ENCODE measurements at regions not wholly inside any gene's neighbourhood (a gene's known extent, or its start where the extent isn't known, plus 50 kb on each side); places are given as distances from the start of the nearest gene placed in this dataset.

GRCh38 chr12:59500335-59500734 is 95.5 kb upstream of the SLC16A7 start:
- peaks cover 3% of the 10 kb centered on the region; the same call in 1 of the 3 replicates for H3K9me3 ChIP-seq
- ChIA-PET CTCF (no interaction called here), POLR2A (no interaction called here)
- WGBS (ENCODE audit: missing lambda C conversion rate), result 69% methylated on average over 1 of the region's 1 CpG
- no peak overlapping the region for H3K27ac ChIP-seq
- DNase-seq (ENCODE audit: low read depth in 1 of 2, low spot score in 1 of 2) (no peak), ATAC-seq (no peak), FAIRE-seq (no peak)
- H3K4me3 ChIP-seq, result no peak overlapping the region
- no peaks in the 10 kb centered on the region for H3K4me1 ChIP-seq
- TF ChIP-seq HDAC2 (IDR thresholded peaks at IDR 0.05) (no peak), E2F6 (IDR thresholded peaks at IDR 0.05; ENCODE audit: borderline replicate concordance, low read depth) (no peak), CTCF (IDR thresholded peaks at IDR 0.05) (no peak), PBX3 (IDR thresholded peaks at IDR 0.05) (no peak), NFE2L2 (conservative IDR thresholded peaks at IDR 0.05; ENCODE audit: low read length) (no peak), JUNB (IDR thresholded peaks at IDR 0.05) (no peak), EHF (CRISPR knock-in tag; IDR thresholded peaks at IDR 0.05) (no peak)
- no peak overlapping the region for H3K4me2 ChIP-seq

- H3K9me3 ChIP-seq, result peaks cover 3% of the 10 kb centered on the region; the same call in 1 of the 3 replicates
- 0% methylated on average over 1 of the region's 1 CpG for WGBS (ENCODE audit: missing lambda C conversion rate)
- no peak overlapping the region for H3K4me3 ChIP-seq
- H3K4me2 ChIP-seq, result no peak overlapping the region
- ChIA-PET POLR2A (no interaction called here), CTCF (no interaction called here)
- TF ChIP-seq KDM1A (IDR thresholded peaks at IDR 0.05; ENCODE audit: low read depth), result no peak
- TF ChIP-seq SMC3 (IDR thresholded peaks at IDR 0.05), result no peak
- no peak for TF ChIP-seq TFCP2L1 (CRISPR knock-in tag; IDR thresholded peaks at IDR 0.05)
- TF ChIP-seq ZFP36 (IDR thresholded peaks at IDR 0.05; ENCODE audit: borderline replicate concordance, partially characterized antibody), result no peak
- TF ChIP-seq ZSCAN20 (CRISPR knock-in tag; IDR thresholded peaks at IDR 0.05), result no peak
- TF ChIP-seq JUNB (IDR thresholded peaks at IDR 0.05), result no peak
- no peak for TF ChIP-seq NPAS2 (CRISPR knock-in tag; IDR thresholded peaks at IDR 0.05; ENCODE audit: borderline replicate concordance)
- TF ChIP-seq HOXB13 (CRISPR knock-in tag; IDR thresholded peaks at IDR 0.05; ENCODE audit: low read depth), result no peak
- TF ChIP-seq HMGXB4 (CRISPR knock-in tag; IDR thresholded peaks at IDR 0.05; ENCODE audit: borderline replicate concordance), result no peak
- no peak for TF ChIP-seq ELK1 (IDR thresholded peaks at IDR 0.05; ENCODE audit: low read depth, low read length)
- TF ChIP-seq MAFK (IDR thresholded peaks at IDR 0.05; ENCODE audit: partially characterized antibody), result no peak
- TF ChIP-seq HOXA7 (CRISPR knock-in tag; IDR thresholded peaks at IDR 0.05), result no peak
- no peak for TF ChIP-seq CEBPB (IDR thresholded peaks at IDR 0.05)
- no peak for TF ChIP-seq PHF8 (IDR thresholded peaks at IDR 0.05; ENCODE audit: borderline replicate concordance, low read depth)
- TF ChIP-seq EP300 (IDR thresholded peaks at IDR 0.05), result no peak
- no peak for TF ChIP-seq JUN (IDR thresholded peaks at IDR 0.05)
- no peak for TF ChIP-seq ZC3H11A (IDR thresholded peaks at IDR 0.05)
- no peak overlapping the region for H3K27ac ChIP-seq
- FAIRE-seq (no peak), ATAC-seq (no peak), DNase-seq (ENCODE audit: low read depth in 1 of 2, low spot score in 1 of 2) (no peak)
- H3K4me1 ChIP-seq, result no peaks in the 10 kb centered on the region
Measured at GRCh38 chr12:59499774-59500173, 96.1 kb upstream of the SLC16A7 start.

All from A549 (cell line).